HG03571 (cell line): ENCODE measurements at regions not wholly inside any gene's neighbourhood (a gene's known extent, or its start where the extent isn't known, plus 50 kb on each side); places are given as distances from the start of the nearest gene placed in this dataset.

Experiments
- ATAC-seq: cut with Tn5 transposase; IDR thresholded peaks from one replicate; pipeline ENCODE4 v1.9.1; 2021; ENCODE audit not compliant: unreplicated experiment

DNA sequence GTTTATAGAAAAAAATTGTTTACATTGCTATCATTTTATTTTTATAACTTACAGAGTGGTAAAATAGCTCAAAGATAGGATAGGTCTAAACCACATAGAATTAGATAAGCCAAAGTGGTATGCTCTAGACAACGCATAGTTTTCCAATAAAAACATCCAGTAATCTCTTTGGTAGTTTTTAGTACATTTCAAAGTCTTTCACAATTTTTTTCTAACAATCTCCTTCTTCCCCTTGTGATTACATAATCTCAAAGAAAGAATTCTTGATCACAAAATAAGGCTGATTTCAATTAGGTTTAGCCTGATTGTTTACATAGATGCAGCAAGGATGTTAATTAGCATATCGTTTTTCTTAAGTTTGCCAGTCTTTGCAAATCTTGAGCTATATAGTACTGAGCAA is 460.0 kb downstream of the FUT8 start:
- ATAC-seq: no peak

DNA sequence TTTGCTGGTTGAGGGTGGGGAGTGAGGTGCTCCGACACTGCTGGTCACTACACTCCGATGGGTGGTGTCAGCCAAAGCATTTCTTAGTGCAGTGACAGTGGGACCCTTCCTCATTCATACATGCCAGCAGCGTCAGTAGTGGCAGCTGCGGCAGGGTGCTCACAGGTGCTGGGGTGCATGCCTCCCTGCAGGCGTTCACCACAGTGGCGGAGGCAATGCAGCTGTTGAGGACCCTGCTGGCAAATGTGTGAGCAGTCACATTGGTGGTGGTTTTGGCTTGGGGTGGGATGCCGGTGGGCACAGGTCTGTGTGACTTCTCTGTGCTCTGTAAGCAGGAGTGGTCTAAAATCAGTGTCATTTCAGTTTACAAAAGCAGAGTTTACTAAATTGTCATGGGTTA is 464.6 kb downstream of the FUT8 start:
- ATAC-seq: no peak

DNA sequence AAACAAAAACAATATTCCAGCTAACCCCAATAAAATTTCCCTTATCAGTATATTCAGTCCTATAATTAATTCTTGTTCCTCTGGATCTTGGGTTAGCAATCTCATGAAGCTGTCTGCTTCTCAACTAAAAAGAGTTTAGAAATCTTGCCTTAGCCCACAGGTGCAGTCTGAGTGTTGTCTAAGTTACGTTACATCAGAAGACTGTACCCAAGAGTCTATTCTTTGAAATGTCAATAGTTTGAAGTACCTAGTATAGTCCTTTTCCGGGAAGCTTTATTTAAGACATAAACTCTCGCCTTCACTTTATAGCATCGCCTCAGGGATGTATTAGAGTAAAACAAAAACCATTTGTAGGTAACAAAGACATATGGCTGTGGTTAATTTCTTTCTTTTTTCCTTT is 465.1 kb downstream of the FUT8 start:
- ATAC-seq: no peak

DNA sequence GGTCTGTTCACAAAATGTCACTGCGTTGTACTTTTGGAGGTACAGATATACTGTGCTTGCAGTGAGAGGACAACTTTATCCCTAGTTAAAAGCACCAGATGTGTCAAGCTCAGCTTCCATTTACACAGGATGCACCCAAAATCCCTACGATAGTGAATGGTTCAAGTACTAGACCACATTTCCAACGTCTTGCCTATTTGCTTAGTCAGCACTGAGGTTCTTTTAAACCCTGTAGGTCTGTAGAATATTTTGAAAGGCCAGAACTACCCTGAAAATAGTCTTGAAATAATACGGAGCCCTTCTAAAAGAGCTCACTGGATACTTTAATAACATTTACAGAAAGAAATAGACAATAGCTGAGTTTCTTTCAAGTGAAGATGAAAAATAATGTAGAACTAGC is 466.1 kb downstream of the FUT8 start:
- ATAC-seq: no peak

DNA sequence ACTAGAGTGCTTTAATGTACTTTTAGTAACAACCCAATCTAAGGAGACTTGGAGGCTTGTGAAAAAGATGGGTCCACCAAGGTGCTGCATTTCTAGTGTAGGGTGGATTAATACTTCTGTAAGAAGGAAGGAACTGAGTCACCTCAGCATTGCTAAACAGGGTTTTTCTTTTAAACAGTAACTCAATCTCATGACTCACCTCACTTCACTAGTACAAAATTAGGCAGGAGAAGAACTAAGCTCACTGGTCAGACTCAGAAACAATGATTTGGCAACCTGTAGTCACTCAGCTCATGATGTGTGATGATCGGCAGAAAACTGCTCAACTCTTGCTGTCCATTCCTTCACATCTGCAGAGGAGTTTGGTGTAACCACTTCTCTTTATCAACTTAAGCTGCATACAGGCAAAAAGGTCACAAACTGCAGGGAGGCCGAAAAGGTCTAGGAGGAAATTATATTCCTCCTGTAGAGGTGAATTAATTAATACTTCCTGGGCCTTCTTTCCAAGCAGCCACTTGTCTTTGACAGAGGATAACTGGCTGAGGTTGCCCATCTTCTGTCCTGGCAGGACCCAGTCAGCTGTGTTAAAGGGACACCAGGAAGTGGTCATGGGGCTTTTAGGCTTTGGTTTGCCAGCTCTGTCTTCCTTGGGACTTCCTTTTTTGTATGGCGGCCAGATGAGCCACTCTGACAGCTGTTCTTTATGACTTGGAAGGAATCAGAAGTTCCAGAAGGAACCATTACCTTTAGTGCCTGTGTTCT is 466.9 kb downstream of the FUT8 start:
- no peak for ATAC-seq

DNA sequence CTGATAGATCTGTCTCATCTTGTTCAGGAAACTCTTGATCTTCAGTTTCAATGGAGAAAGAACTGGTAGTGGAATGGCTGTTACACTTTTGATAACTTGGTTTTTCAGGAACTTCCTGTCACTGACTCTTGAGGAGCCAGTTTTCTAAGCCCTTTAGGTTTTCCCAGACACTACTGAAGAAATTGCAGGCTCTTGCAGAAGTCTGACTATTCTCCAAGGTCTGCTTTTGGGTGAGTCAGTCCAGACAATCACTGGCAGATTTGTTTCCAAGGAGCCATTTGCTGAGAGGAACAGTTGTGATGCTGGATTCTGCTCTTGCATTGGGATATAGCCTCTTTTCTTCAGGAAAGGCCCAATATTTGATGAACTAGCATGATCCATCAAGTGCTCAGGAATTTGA is 468.0 kb downstream of the FUT8 start:
- ATAC-seq: no peak

DNA sequence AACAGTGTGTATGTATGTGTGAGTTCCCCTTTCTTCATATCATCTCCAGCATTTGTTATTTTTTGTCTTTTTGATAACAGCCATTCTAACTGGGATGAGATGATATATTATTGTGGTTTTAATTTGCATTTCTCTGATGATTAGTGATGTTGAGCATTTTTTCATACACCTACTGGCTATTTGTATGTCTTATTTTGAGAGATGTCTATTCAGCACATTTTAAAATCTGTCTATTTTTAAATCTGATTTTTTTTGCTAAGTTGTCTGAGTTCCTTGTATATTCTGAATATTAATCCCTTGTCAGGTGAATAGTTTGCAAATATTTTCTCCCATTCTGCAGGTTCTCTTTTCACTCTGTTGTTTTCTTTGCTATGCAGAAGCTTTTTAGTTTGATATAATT is 469.1 kb downstream of the FUT8 start:
- ATAC-seq: no peak

DNA sequence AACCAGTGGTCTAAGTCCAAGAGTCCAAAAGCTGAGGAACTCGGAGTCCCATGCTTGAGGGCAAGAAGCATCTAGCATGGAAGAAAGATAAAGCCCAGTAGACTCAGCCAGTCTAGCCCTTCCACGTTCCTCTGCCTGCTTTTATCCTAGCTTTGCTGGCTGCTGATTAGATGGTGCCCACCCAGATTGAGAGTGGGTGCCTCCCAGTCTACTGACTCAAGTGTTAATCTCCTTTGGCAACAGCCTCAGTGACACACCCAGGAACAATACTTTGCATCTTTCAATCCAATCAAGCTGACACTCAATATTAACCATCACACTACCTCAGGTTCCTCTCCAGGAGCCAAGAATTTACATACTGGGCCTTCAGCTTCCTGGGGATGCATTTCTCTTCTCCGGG is 476.1 kb downstream of the FUT8 start:
- ATAC-seq: no peak

DNA sequence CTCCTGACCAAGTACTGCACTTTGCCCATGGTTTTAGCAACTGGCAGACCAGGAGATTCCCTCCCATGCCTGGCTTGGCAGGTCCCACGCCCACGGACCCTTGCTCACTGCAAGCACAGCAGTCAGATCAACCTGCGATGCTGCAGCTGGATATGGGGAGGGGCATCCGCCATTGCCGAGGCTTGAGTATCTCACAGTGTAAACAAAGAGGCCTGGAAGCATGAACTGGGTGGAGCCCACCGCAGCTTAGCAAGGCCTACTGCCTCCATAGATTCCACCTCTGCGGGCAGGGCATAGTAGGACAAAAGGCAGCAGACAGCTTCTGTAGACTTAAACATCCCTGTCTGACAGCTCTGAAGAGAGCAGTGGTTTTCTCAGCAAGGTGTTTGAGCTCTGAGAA is 479.8 kb downstream of the FUT8 start:
- ATAC-seq: no peak

DNA sequence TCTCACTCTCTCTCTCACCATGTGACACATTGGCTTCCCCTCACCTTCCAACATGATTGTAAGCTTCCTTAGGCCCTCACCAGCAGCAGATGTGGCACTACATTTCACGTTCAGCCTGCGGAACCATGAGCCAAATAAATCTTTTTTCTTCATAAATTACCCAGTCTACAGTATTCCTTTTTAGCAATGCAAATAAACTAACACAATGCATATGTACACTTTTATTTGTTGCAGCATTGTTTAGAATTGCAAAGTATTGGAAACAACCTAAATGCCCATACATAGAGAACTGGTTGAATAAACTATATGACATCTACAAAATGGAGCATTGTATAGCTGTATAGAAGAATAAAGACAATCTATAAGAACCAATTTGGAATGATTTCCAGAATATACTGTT is 487.6 kb downstream of the FUT8 start:
- no peak for ATAC-seq

DNA sequence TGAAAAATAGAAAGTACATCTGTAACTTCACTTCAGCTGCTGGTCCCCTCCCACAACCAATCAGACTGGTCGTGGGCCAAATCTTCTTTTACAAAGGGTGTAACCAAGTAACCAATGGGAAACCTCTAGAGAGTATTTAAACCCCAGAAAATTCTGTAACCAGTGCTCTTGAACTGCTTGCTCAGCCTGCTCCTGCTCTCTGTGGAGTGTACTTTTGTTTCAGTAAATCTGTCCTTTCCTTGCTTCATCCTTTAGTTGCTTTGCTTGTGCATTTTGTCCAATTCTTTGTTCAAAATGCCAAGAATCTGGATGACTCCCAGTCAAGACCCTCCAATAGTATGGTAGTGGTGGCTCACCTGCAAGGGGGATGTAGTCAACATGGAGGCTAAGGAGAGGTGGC is 489.1 kb downstream of the FUT8 start:
- no peak for ATAC-seq

DNA sequence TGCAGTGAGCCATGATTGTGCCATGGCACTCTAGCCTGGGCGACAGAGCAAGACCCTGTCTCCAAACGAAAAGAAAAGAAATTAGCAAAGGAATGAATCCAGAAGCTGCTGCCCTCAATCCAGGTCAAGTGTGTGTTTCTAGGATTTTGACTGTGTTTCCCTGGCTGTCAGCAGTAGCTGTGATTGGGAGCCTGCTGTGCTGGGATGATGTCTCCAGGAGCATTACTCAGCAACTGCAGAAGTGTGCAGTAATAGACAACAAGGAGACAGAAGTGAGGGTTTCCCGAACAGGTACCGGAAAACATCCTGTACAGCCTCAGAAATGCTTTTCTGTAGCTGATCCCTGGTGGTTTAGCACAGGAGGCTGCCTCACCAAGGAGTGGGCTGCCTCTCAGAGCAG is 492.5 kb downstream of the FUT8 start:
- ATAC-seq: no peak

DNA sequence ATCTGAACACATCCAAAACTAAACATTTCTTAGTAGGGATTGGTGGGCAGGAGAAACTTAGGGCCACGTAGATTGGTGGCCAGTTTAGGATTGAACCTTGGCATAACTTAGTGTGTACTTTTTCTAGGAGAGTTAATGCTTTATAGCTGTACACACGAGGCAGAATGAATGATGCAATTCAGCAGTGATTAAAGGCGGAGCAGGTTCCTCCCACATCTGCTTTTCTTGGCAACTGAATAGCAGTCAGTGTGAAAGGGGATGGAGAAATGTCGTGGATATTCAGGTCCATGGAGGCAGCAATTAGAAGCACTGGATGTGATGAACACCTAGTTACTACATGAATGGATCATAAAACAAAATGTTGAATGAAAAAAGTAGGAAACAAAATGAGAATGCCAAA is 493.8 kb downstream of the FUT8 start:
- ATAC-seq: no peak

DNA sequence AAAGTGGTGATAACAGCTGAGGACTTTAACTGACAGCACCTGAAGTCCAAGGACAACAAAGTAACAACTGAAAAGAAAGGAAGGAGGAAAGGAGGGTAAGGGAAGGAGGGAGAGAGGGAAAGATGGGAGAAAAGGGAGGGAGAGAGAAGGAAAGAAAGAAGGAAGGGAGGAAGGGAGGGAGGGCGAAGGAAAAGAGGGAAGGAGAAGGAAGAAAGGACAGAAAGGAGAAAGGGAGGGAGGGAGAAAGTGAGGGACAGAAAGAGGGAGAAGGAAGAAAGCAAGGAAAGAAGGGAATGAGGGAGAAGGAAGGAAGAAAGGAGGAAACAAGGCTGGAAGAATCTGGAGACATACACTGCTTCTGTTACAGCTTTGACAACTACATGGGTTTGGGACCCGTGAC is 494.4 kb downstream of the FUT8 start:
- no peak for ATAC-seq

DNA sequence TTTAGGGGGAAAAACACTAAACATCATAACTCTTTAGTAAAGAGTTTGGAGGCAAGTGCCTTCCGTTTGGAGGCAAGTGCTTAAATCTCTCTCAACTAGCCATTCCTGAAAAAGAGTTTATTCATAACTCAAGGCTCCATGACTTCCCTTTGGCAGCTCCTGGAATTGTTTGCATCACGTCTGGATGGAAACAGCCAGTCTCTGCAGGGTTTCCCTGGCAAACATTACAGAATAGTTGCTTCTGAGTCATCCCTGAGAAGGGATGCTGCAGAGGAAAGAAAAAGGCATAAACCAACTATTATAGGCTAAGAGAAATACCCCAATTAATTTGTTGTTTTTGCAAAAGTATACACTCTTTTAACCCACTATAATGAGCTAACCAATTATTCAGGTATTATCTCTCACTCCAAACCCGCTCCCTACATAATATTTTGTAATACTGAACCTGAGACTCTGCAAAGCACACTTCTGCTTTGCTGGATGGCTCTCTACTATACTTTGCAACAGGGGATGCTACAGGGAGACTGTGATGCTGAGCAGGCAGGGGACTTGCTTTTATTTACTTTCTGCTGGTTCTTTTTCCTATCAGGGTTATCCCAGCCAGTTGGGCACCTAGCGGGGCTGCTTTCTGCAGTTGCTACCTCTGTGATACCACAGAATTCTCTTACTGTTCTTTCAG is 497.7 kb downstream of the FUT8 start:
- no peak for ATAC-seq

DNA sequence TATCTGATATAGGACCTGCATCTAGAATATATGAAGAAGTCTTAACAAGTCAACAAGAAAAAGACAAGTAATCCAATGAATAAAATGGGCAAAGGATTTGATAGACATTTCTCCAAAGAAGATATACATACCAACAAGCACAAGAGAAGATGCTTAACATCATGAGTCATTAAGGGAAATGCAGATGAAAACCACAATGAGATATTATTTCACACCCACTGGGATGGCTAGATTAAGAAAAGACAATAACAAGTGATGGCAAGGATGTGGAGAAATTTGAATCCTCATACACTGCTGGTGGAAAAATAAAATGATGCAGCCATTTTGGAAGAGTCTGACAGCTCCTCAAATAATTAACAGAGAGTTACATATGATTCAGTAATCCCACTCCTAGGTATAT is 502.6 kb downstream of the FUT8 start:
- no peak for ATAC-seq

DNA sequence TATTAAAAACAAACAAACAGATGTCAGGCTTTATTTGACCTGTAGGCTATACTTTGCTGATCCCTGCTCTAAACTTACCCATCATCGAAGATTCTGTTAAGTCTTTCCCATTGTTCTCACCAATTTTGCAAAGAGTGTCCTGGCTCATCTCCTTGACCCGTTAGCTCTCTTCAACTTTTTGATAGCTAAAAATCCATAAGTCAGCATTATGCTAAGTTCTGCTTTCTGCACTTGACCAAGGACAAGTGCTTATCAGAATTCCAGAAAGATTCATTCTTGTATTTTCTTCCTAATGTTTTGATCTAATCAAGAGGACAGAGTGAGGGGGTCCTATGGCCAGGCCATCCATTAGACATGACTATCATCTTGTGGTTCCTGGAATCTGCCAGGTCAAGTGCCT is 503.5 kb downstream of the FUT8 start:
- no peak for ATAC-seq

DNA sequence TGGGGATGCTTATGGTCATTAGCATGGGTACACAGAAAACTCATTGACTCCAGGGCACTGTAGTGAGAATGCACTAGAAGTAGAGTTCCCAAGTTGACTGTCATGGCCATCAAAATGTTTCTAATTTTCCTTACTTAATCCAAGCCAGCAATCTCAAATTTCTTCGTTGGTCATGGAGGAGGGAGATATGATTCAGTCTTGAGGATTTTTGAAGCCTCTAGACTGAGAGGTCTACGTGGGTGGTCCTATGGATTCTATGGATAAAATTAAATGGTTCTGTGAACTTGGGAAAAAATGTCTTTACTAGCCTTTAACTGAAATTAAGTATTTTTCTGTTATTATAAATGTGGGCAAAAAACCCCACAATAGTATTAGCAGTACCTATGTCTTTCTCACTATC is 508.5 kb downstream of the FUT8 start:
- ATAC-seq: no peak

DNA sequence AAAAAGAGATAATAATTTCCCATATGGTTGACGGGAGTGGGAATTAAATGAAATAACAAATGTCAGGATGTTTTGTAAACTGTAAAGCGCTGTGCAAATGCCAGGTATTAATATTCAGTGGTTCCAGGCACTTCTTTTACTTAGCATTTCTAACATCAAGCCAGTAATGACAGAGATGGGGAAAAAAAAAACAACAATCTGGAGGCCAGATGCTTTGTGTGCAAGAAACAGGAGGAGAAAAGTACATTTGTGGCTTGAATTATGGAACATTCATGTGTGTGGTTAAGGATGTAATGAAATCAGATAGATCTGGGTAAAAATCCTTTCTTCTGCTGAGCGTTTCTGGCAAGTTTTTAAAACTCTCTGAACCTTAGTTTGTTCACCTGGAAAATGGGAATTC is 509.6 kb downstream of the FUT8 start:
- ATAC-seq: no peak

DNA sequence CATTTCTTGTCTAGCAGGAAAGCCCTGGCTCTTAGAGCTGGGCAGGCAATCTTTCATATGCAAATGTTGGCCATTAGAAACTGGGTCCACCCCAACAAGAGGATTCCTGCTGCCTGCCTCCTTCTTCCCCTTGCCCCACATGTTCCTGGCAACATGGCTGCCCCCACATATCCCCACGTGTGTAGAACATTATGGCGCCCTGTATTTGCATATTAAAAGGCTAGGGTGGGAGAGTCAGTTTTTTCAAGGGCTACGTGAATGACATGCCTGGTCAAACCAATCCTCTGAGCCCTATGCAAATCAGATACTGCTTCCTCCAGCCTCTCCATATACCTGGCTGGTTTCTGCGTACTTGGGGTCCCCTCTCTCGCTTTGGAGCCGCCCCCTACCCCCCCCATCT is 514.0 kb downstream of the FUT8 start:
- ATAC-seq: no peak

DNA sequence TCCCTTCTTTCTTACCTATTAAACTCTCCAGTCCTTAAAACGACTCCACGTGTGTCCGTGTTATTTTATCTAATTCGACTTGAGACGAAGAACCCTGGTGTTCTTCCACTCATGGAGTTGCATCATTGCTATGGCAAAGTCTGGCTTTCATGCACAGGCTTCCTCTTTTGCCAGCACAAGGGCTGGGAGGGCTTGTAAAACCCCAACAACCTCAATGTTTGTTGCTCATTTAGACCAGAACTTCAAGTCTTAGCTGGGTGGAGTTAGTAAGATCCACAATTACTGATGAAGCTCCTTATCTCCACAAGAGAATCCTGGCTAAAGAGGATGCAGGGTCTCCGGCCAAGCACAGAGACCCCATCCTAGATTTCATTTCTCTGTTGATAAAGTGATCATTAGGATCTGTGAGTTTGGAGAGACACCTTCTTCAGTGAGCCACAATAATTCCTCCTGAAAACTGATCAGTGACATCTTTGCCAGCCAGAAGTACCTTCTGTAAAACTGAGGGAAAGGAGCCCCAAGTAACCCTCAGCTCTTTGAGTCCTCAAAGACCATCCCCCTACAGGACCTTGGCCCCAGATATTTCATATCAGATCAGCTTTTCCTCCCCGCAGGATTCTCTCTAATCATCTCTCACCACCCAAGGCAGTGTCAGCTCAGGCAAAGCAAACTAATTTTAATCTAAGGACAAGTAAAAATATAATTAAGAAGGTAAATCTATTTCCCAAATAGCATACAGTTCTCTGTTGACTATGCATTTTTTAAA is 514.6 kb downstream of the FUT8 start:
- no peak for ATAC-seq

DNA sequence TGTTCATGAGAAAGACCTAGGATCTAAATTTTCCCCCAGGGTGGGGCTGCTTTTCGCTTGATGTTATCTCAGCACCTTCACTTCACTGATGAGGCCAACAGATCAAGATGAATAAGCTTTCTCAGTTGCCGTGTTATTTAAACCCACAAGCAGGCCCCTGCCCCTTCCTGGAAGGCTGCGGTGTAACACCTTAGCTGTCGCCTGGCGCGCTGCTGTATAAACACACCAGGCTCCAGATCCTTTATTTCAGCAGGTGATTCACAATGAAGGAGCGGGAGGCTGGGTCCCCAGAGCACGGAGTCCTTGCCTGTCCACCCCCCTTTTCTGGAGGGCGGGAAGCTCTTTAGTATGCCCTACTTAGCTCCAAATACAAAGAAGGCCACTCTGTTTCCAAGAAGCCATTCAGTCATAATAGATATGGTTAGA is 515.4 kb downstream of the FUT8 start:
- ATAC-seq: no peak
